ENCODE measurements at regions not wholly inside any gene's neighbourhood (a gene's known extent, or its start where the extent isn't known, plus 50 kb on each side); places are given as distances from the start of the nearest gene placed in this dataset.

DNA sequence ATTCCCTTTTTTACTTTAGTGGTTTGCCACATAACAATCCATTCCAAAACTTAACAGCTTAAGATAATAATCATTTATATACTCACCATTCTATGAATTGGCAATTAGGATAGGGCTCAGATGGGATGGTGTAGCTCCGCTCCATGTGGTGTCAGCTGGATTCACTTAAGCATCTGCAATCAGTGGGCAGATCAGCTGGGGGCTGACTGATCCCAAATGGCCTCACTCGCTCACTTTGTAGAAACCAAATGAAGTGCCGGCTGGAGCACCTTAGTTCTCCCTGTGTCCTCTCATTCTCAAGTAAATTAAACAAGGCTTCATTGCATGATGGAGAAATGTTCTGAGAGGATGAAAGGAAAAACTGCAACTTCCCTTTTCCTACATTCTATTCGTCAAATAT, 161.4 kb downstream of the WT1 start:
- TF ChIP-seq CBX2 (IDR thresholded peaks at IDR 0.05; ENCODE audit: low read depth, low read length) (no peak), CBX2 (CRISPR knock-in tag; IDR thresholded peaks at IDR 0.05; ENCODE audit: low read depth) (no peak), PRPF4 (IDR thresholded peaks at IDR 0.05; ENCODE audit: low read depth, low read length, poor library complexity, severe bottlenecking) (no peak), SMC3 (IDR thresholded peaks at IDR 0.05; ENCODE audit: low read length) (no peak), EP300 (IDR thresholded peaks at IDR 0.05; ENCODE audit: low read depth in 2 of 2, low read length in 2 of 2) (no peak), EP300 (CRISPR knock-in tag; IDR thresholded peaks at IDR 0.05; ENCODE audit: borderline replicate concordance) (no peak), KLF6 (CRISPR knock-in tag; IDR thresholded peaks at IDR 0.05) (no peak), NR2F2 (IDR thresholded peaks at IDR 0.05; ENCODE audit: borderline replicate concordance, low read depth) (no peak), PHF21A (CRISPR knock-in tag; IDR thresholded peaks at IDR 0.05) (no peak), ZNF773 (CRISPR knock-in tag; IDR thresholded peaks at IDR 0.05; ENCODE audit: borderline replicate concordance) (no peak), GFI1 (CRISPR knock-in tag; IDR thresholded peaks at IDR 0.05; ENCODE audit: borderline replicate concordance) (no peak)
- TF ChIP-seq, protein P1, sequence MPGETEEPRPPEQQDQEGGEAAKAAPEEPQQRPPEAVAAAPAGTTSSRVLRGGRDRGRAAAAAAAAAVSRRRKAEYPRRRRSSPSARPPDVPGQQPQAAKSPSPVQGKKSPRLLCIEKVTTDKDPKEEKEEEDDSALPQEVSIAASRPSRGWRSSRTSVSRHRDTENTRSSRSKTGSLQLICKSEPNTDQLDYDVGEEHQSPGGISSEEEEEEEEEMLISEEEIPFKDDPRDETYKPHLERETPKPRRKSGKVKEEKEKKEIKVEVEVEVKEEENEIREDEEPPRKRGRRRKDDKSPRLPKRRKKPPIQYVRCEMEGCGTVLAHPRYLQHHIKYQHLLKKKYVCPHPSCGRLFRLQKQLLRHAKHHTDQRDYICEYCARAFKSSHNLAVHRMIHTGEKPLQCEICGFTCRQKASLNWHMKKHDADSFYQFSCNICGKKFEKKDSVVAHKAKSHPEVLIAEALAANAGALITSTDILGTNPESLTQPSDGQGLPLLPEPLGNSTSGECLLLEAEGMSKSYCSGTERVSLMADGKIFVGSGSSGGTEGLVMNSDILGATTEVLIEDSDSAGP (CRISPR knock-in tag; IDR thresholded peaks at IDR 0.05; ENCODE audit: borderline replicate concordance), result no peak
- TF ChIP-seq, protein P2, sequence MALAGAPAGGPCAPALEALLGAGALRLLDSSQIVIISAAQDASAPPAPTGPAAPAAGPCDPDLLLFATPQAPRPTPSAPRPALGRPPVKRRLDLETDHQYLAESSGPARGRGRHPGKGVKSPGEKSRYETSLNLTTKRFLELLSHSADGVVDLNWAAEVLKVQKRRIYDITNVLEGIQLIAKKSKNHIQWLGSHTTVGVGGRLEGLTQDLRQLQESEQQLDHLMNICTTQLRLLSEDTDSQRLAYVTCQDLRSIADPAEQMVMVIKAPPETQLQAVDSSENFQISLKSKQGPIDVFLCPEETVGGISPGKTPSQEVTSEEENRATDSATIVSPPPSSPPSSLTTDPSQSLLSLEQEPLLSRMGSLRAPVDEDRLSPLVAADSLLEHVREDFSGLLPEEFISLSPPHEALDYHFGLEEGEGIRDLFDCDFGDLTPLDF (CRISPR knock-in tag; IDR thresholded peaks at IDR 0.05), result no peak
- TF ChIP-seq, protein P3, sequence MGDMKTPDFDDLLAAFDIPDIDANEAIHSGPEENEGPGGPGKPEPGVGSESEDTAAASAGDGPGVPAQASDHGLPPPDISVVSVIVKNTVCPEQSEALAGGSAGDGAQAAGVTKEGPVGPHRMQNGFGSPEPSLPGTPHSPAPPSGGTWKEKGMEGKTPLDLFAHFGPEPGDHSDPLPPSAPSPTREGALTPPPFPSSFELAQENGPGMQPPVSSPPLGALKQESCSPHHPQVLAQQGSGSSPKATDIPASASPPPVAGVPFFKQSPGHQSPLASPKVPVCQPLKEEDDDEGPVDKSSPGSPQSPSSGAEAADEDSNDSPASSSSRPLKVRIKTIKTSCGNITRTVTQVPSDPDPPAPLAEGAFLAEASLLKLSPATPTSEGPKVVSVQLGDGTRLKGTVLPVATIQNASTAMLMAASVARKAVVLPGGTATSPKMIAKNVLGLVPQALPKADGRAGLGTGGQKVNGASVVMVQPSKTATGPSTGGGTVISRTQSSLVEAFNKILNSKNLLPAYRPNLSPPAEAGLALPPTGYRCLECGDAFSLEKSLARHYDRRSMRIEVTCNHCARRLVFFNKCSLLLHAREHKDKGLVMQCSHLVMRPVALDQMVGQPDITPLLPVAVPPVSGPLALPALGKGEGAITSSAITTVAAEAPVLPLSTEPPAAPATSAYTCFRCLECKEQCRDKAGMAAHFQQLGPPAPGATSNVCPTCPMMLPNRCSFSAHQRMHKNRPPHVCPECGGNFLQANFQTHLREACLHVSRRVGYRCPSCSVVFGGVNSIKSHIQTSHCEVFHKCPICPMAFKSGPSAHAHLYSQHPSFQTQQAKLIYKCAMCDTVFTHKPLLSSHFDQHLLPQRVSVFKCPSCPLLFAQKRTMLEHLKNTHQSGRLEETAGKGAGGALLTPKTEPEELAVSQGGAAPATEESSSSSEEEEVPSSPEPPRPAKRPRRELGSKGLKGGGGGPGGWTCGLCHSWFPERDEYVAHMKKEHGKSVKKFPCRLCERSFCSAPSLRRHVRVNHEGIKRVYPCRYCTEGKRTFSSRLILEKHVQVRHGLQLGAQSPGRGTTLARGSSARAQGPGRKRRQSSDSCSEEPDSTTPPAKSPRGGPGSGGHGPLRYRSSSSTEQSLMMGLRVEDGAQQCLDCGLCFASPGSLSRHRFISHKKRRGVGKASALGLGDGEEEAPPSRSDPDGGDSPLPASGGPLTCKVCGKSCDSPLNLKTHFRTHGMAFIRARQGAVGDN (CRISPR knock-in tag; IDR thresholded peaks at IDR 0.05), result no peak
- TF ChIP-seq, protein P4, sequence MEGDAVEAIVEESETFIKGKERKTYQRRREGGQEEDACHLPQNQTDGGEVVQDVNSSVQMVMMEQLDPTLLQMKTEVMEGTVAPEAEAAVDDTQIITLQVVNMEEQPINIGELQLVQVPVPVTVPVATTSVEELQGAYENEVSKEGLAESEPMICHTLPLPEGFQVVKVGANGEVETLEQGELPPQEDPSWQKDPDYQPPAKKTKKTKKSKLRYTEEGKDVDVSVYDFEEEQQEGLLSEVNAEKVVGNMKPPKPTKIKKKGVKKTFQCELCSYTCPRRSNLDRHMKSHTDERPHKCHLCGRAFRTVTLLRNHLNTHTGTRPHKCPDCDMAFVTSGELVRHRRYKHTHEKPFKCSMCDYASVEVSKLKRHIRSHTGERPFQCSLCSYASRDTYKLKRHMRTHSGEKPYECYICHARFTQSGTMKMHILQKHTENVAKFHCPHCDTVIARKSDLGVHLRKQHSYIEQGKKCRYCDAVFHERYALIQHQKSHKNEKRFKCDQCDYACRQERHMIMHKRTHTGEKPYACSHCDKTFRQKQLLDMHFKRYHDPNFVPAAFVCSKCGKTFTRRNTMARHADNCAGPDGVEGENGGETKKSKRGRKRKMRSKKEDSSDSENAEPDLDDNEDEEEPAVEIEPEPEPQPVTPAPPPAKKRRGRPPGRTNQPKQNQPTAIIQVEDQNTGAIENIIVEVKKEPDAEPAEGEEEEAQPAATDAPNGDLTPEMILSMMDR (CRISPR knock-in tag; IDR thresholded peaks at IDR 0.05), result no peak
